LoVo (cell line): ENCODE measurements at regions not wholly inside any gene's neighbourhood (a gene's known extent, or its start where the extent isn't known, plus 50 kb on each side); places are given as distances from the start of the nearest gene placed in this dataset.

Experiments
- DNase-seq: peaks from one replicate; pipeline ENCODE4 v3.0.0-alpha.2; 2016; ENCODE audit warnings: low spot score

- DNase-seq, result no peak
Observed at GRCh38 chr11:130776061-130776419, 140.2 kb downstream of the SNX19 start.

- DNase-seq, result no peak
Observed at GRCh38 chr11:130778026-130778425, 138.3 kb downstream of the SNX19 start.

DNA sequence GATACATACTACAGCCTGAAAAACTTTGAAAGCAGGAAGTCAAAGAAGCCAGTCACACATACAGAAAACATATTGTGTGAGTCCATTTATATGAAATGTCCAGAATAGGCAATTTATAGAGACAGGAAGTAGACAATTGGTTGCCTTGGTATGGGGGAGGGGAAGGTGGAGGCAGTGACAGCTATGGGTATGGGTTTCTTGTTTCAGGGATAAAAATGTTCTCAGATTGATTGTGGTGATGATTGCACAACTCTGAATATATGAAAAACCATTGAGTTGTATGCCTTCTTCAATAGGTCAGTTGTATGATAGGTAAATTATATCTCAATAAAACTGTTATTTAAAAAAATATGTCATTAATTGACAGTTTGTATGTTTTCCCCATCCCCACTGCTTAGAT, 137.6 kb downstream of the SNX19 start:
- no peak for DNase-seq

DNA sequence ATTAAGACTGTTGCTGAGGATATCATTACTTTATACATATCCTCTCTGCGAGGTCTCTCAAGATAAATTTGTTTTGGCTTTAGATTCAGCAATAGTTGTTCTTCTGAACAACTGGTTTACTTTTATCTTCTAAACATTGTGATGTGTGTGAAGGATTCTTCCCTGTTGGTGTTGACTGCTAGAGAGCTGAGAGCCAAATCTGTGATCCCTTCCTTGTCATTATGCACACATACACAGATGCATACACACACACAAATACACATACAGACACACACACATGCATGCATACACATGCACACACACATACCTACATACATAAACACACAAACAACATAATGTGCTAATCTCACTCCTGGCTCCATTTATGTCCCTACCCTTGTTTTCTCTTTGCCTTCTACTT, 137.0 kb downstream of the SNX19 start:
- no peak for DNase-seq

DNA sequence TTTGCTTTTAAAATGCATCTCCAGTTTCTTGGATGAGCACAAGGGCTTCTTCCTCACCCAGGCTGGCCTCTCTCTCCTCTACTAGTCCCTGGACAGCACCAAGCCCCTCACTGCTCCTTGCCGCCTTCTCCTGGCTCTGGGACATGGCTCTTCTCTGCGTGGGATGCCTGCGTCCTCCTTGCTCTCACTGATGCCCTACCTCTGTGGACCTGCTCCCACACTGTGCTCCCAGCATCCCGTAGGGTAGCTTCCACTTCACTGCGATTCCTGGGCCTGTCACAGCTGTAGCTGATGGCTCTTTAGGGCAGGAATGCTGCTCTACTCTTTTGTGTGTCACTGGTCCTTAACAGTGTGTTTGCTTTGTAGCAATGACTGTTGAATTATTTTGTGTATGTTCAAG, 136.3 kb downstream of the SNX19 start:
- no peak for DNase-seq

GRCh38 chr11:130780437-130780836, 135.8 kb downstream of the SNX19 start:
- no peak for DNase-seq

DNA sequence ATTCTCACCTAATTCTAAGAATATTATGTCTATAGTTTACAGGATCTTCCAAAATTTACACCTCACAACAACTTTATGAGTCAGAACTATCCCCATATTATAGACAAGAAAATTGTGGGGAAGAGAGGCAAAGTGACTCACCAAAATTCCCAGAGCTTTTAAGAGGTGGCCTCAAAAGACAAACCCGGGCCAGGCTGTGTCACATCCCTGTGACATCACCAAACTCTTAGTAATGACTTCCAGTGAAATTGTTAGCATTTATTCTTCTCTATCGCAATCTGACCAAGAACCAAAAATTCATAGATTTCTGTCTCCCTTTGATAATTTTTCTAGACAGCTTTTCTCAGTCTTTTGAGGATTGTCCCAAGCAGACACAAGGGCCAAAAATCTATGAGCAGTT, 134.3 kb downstream of the SNX19 start:
- no peak for DNase-seq

DNA sequence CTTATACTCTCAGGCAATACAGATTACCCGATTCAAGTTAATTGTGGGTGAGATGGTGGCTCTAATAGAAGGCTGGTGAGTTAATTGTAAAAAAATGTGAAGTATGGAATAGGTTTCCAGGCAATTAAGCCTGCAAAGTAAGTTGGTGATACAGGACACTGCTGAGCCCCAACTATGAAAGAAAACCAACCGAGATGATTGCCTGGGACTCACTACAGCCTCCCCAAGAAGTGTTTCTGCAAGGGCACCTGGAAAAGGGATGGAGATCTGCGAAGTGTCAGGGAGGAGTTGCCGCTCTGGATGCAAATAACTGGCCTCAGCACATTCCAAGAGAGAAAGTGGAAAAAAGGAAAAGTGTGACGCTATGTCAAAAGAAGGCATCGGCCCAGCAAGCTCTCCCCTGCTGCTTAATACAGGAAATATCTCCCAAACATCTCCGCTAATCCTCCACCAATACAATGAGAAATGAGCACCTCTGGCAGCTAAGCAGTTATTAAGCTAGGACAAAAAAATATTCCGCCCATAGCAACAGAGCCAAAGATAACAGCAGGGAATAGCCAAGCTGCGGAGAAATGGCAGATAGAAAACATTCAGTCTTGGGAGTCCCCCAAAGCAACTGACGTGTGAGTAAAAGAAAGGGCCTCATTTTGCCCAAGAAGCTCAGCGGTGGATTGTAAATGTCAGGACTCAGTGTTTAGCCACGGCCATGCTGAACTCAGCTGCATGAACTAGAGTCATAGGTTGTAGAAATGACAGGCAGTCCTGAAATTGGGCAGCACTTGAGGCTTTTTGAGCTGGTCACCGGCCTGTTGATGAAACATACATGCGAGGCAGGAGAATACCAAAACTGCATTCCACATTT, 133.7 kb downstream of the SNX19 start:
- no peak for DNase-seq

GRCh38 chr11:130783323-130783722, 133.0 kb downstream of the SNX19 start:
- DNase-seq, result no peak

DNA sequence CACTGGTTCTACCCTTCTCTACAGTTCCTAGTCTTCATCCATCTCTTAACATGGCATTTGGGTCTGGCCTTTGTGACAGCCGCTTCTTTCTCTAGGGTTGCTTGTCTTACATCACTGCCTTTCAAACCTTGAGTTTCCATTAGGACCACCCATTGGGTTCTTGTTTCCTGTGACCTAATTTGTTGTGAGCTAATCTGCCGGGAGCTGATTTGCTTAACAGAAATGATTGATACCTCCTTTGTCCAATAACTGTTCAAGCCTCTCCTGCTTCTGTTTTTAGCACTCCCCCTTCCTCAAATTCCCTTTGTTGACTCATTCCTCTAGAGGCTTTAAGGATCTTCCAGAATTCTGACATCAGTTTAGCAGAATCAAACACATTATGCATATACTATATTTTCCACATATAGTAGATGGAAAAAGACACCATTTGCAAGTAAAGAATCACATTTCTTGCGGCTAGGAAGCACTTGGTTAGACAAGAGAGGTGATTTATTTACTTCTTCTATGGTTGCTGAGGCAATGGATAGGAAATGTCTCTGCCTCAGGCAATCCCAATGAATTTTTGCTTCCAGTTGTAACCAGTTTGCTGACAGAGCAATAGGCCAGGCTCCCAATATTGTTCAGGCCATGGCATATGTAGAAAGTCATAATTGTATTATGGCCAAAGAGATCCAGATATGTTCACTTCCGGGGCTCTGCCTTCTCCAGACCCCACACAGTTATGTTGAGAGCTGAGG, 130.7 kb downstream of the SNX19 start:
- DNase-seq, result no peak

- no peak for DNase-seq
Observed at GRCh38 chr11:130786586-130786985, 129.7 kb downstream of the SNX19 start.

DNA sequence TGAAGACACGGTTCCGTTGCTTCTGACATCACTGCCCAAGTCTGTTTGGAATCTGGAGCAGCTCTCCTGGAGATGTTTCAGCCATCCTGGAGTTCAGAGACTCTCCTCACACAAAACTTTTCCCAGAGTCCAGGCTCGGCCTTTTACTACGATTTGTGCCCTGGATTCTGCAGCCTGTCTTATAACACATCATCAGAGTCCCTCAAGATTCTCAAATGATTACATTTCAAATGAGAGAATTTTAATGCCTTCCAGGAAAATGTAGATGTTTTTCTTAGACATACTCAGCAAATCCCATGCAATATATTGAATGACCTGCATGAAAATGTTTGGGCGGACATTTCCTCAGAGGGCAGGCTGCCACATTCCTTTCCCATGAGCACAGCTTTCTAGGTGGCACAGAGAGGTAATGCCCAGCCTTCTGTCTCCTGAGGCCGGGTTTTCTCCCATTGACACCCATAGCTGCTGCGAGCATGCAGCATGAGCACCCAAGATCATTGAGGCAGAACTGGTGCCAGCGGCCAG, 129.1 kb downstream of the SNX19 start:
- DNase-seq, result peak; percentile 24

- no peak for DNase-seq
Observed at GRCh38 chr11:130787973-130788570, 128.2 kb downstream of the SNX19 start.

DNA sequence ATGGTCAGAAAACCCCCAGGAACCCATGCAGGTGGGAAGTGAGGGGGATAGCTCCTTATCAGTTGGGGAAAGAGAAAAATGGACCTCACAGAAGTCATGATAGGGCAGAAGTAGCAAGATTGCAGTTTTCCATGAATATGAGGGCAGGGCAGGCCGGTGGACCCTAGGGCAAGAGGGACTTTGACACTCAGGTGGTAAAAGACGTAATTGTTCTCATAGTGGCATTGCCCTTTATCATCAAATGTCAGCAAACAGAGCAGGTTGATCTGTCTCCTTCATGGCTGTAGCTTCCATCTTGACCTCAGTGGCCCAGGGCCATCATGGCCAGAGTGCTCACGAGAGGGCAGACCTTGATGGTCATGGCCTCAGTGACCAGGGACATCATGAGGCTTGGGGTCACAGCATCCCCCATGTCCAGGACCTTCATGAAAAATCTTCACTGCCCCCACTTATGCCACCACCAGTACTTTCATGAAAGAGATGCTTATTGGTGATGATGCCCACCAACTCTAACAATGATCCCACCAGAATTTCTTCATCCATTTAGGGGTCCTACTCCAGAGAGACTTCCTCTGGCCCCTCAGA, 127.1 kb downstream of the SNX19 start:
- no peak for DNase-seq

DNA sequence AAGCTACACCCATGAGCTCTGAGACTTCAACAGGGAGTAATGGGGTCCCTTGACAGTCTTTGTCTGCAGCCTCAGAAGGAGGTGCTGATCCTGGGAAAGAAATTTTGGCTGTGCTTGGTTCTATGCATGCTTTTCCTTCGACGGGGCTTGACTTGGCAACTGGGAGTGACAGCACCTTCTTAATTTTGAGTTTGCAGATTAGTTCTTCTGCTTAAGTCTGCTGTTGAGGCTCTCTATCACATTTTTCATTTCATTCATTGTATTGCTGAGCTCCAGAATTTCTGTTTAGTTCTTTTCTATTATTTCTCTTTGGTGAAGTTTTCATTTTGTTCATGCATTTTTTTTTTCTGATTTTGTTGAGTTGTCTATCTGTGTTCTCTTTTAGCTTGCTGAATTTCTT, 125.6 kb downstream of the SNX19 start:
- no peak for DNase-seq

DNA sequence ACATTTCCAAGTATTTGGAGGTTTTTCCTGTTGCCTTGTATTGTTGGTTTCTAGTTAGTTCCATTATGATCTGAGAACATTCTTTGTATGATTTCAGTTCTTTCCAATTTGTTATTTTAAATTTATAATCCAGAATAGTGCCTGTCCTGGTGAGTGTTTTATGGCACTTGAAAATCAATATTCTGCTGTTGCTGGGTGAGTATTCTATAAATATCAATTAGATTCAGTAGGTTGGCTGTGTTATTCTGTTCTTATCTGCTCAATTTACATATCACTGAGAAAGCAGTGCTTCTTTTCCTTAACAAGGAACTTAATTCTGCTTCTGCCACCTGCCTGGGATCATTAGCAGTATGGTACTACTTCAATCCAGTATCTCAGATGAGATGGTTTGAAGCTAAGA, 123.5 kb downstream of the SNX19 start:
- DNase-seq, result no peak

GRCh38 chr11:130796828-130797227, 119.5 kb downstream of the SNX19 start:
- DNase-seq, result no peak

DNA sequence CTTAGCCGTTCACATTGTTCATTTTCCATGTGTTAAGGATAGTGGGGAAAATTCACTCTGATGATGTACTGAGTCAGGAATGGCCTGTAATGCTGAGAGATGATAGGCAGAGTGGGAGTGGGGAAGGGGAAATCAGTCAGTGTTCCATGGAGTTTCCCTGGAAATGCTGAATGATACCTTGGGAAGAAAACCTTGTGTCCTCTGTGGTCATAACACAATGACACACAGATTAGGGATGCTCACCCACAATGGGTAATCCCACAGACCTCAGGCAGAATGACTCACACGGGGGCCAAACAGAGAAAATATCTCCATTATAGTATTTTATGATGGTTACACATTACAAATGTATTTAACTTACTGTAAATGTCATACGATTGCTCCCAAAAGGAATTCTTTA, 118.0 kb downstream of the SNX19 start:
- peak; percentile 2 for DNase-seq

GRCh38 chr11:130798801-130799200, 117.5 kb downstream of the SNX19 start:
- no peak for DNase-seq

DNA sequence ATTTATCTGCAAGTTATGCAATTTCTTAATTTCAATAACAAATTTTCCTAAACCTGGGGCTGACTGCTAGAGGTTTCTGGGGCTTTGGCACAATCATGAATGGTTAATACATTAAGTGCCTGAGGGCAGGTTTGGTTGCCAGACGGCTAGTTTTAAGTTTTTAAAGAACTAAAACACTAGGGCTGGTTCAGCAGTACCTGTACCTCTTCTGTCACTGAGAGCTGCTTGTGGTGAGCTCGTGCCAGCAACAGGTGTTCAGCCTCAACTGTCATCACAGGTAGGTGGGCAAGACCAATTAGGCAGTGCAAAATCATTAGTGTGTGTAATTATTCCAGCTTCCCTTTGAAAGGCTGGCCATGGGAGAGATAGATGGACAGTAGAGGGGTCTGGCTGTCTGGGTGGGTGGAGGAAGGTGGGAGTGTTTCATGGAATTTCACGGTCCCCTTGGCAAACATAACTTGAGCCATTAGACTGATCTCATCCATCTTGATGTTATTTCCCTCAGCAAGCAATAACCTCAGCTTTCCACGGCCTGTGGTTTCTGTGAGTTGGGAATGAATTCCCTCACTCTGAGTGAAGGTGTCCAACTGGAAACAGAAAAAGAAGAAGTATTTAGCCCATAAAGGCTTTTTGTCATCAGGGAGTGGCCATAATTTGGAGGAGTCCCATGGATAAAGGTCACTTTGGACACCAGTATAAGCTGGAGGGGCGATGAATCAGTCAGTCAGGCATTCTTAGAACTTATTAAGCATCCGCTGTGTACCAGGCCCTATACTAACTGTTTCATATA, 114.8 kb downstream of the SNX19 start:
- no peak for DNase-seq

GRCh38 chr11:130802567-130802966, 113.7 kb downstream of the SNX19 start:
- no peak for DNase-seq
